H1 (cell line): ENCODE measurements at regions not wholly inside any gene's neighbourhood (a gene's known extent, or its start where the extent isn't known, plus 50 kb on each side); places are given as distances from the start of the nearest gene placed in this dataset.

Source experiments
- CTCF ChIA-PET: fragments of 300-600 bp; sonication (Branson Sonifier 250); formaldehyde crosslinking; loops from one replicate; lab custom pipeline; 2021; ENCODE audit not compliant: partially characterized antibody; lab: Charles Lee
- POLR2A ChIA-PET: fragments of 300-600 bp; sonication (Branson Sonifier 250); formaldehyde crosslinking; loops from one replicate; lab custom pipeline; 2021; ENCODE audit warnings: inconsistent platforms; ENCODE audit not compliant: partially characterized antibody; lab: Charles Lee
- DNase-seq, 2 experiments: peaks; one replicate each; pipeline versions ENCODE4 v3.0.0 to v3.0.0-alpha.2; 2010 to 2022; ENCODE audit warnings: low spot score in 2 of 2, low read depth in 1 of 2, mixed read lengths in 1 of 2
- FAIRE-seq: peaks from 2 replicates; lab custom pipeline; 2011; peaks lifted over from hg19 to GRCh38; lab: Jason Lieb, UNC
- H2AFZ ChIP-seq: 2 replicates; pipeline ENCODE4 v1.8.1; 2012; ENCODE audit warnings: low read length, inconsistent platforms
- H2AK5ac ChIP-seq: 2 replicates; pipeline ENCODE4 v1.6.1; 2013; ENCODE audit warnings: low read depth, low read length
- H2BK120ac ChIP-seq: replicated peaks from 2 replicates; pipeline ENCODE3; 2013; ENCODE audit warnings: low read depth, low read length, inconsistent platforms
- H2BK12ac ChIP-seq: 2 replicates; pipeline ENCODE4 v1.6.1; 2013; ENCODE audit warnings: low read depth, low read length
- H2BK15ac ChIP-seq: 2 replicates; pipeline ENCODE4 v1.6.1; 2013; ENCODE audit warnings: low read length
- H2BK20ac ChIP-seq: 2 replicates; pipeline ENCODE4 v1.6.1; 2013; ENCODE audit warnings: low read length
- H2BK5ac ChIP-seq: 2 replicates; pipeline ENCODE4 v1.6.1; 2013; ENCODE audit warnings: low read depth, low read length
- H3K14ac ChIP-seq: 2 replicates; pipeline ENCODE4 v1.6.1; 2013; ENCODE audit warnings: inconsistent platforms; ENCODE audit not compliant: insufficient read length
- H3K18ac ChIP-seq: 2 replicates; pipeline ENCODE4 v1.6.1; 2013; ENCODE audit warnings: low read length; ENCODE audit errors: extremely low read depth
- H3K23ac ChIP-seq: 2 replicates; pipeline ENCODE4 v1.6.1; 2013; ENCODE audit warnings: inconsistent platforms; ENCODE audit not compliant: insufficient read length
- H3K23me2 ChIP-seq: 2 replicates; pipeline ENCODE4 v1.6.1; 2013; ENCODE audit warnings: low read depth, low read length
- H3K27ac ChIP-seq: 2 replicates; pipeline ENCODE4 v1.6.1; 2011; ENCODE audit warnings: low read depth, low read length, inconsistent platforms
- H3K27me3 ChIP-seq, 4 experiments: replicated peaks in 1 of 4; 1 replicate in 1 of 4; 2 replicates in 3 of 4; pipeline versions ENCODE4 v1.6.1 to v1.8.1; 2011 to 2013; ENCODE audit warnings: low read length in 3 of 4, mild to moderate bottlenecking in 3 of 4, inconsistent platforms in 2 of 4, mixed read lengths in 2 of 4, moderate library complexity in 1 of 4; ENCODE audit not compliant: control insufficient read depth in 3 of 4, insufficient read depth in 3 of 4; ENCODE audit errors: extremely low read depth in 1 of 4
- H3K36me3 ChIP-seq, 4 experiments: 2 replicates each; pipeline versions ENCODE4 v1.6.1 to v1.8.1; 2011 to 2013; ENCODE audit warnings: mild to moderate bottlenecking in 4 of 4, low read length in 3 of 4, moderate library complexity in 2 of 4, control low read depth in 1 of 4, inconsistent platforms in 1 of 4; ENCODE audit not compliant: insufficient read depth in 4 of 4, control insufficient read depth in 2 of 4
- H3K4ac ChIP-seq: replicated peaks from 2 replicates; pipeline ENCODE3; 2013; ENCODE audit warnings: low read length, low read depth, mixed read lengths, inconsistent platforms; ENCODE audit not compliant: insufficient read length
- H3K4me1 ChIP-seq, 4 experiments: replicated peaks in 1 of 4; 1 replicate in 1 of 4; 2 replicates in 3 of 4; pipeline versions ENCODE4 v1.6.1 to v1.8.1; 2011 to 2013; ENCODE audit warnings: low read length in 3 of 4, inconsistent platforms in 2 of 4, mixed read lengths in 1 of 4; ENCODE audit not compliant: insufficient read depth in 4 of 4, control insufficient read depth in 3 of 4
- H3K4me2 ChIP-seq, 2 experiments: 2 replicates each; pipeline versions ENCODE4 v1.6.1 to v1.8.1; 2011 to 2013; ENCODE audit warnings: low read depth in 2 of 2, low read length in 2 of 2, control low read depth in 1 of 2, inconsistent platforms in 1 of 2, mild to moderate bottlenecking in 1 of 2; ENCODE audit not compliant: insufficient read depth in 1 of 2
- H3K4me3 ChIP-seq, 4 experiments: fragments of 200-600, 300-600 bp in 1 of 4; sonication (generic), shearing (Covaris generic), sonication (Bioruptor Twin) in 1 of 4; 2 replicates each; pipeline versions ENCODE4 v1.5.1 to v1.8.1; 2011 to 2016; ENCODE audit warnings: low read length in 4 of 4, low read depth in 3 of 4, control low read depth in 2 of 4, inconsistent platforms in 2 of 4, mild to moderate bottlenecking in 2 of 4, mixed read lengths in 1 of 4, moderate library complexity in 1 of 4; ENCODE audit not compliant: insufficient read depth in 2 of 4; ENCODE audit errors: extremely low read depth in 1 of 4
- H3K56ac ChIP-seq: replicated peaks from 2 replicates; pipeline ENCODE3; 2013; ENCODE audit warnings: low read depth, mild to moderate bottlenecking, mixed read lengths, low read length, inconsistent platforms; ENCODE audit not compliant: insufficient read length
- H3K79me1 ChIP-seq: 2 replicates; pipeline ENCODE4 v1.6.1; 2013; ENCODE audit warnings: low read depth, low read length, control low read depth
- H3K79me2 ChIP-seq, 2 experiments: 2 replicates each; pipeline versions ENCODE4 v1.6.1 to v1.8.1; 2012 to 2013; ENCODE audit warnings: low read length in 2 of 2, mild to moderate bottlenecking in 2 of 2, inconsistent platforms in 1 of 2; ENCODE audit not compliant: insufficient read depth in 2 of 2, control insufficient read depth in 1 of 2
- H3K9ac ChIP-seq, 4 experiments: replicated peaks in 1 of 4; 1 replicate in 1 of 4; 2 replicates in 3 of 4; pipeline versions ENCODE4 v1.6.1 to v1.8.1; 2011 to 2013; ENCODE audit warnings: low read depth in 3 of 4, low read length in 3 of 4, control low read depth in 2 of 4, mild to moderate bottlenecking in 2 of 4, moderate library complexity in 2 of 4, inconsistent platforms in 1 of 4; ENCODE audit errors: extremely low read depth in 1 of 4
- H3K9me3 ChIP-seq, 2 experiments: 2 replicates each; pipeline versions ENCODE4 v1.6.1 to v1.8.1; 2012 to 2013; ENCODE audit warnings: mild to moderate bottlenecking in 2 of 2, moderate library complexity in 2 of 2, control low read depth in 1 of 2, inconsistent platforms in 1 of 2, low read depth in 1 of 2, low read length in 1 of 2, mixed read lengths in 1 of 2; ENCODE audit not compliant: insufficient read depth in 2 of 2
- H4K20me1 ChIP-seq, 2 experiments: replicated peaks in 1 of 2; 2 replicates each; pipeline versions ENCODE3 to v1.8.1; 2011 to 2013; ENCODE audit warnings: inconsistent platforms in 2 of 2, low read length in 2 of 2, mild to moderate bottlenecking in 1 of 2; ENCODE audit not compliant: insufficient read depth in 2 of 2, control insufficient read depth in 1 of 2
- H4K5ac ChIP-seq: 2 replicates; pipeline ENCODE4 v1.6.1; 2013; ENCODE audit warnings: low read length, low read depth, mixed read lengths, inconsistent platforms; ENCODE audit not compliant: insufficient read length
- H4K8ac ChIP-seq: 2 replicates; pipeline ENCODE4 v1.8.0; 2013; ENCODE audit warnings: mild to moderate bottlenecking, moderate library complexity, low read length, inconsistent platforms; ENCODE audit not compliant: insufficient read depth; ENCODE audit errors: extremely low read depth
- H4K91ac ChIP-seq: replicated peaks from 2 replicates; pipeline ENCODE3; 2013; ENCODE audit warnings: low read length, mixed read lengths, inconsistent platforms; ENCODE audit not compliant: insufficient read length
- BACH1 ChIP-seq: IDR thresholded peaks from 2 replicates; pipeline ENCODE4 v1.6.1; 2012; ENCODE audit warnings: low read length, improper control_type of control experiment
- EP300 ChIP-seq, 2 experiments: IDR thresholded peaks; 1 replicate in 1 of 2; 2 replicates in 1 of 2; pipeline ENCODE4 v1.6.1; 2011 to 2012; ENCODE audit warnings: low read depth in 2 of 2, low read length in 2 of 2, mild to moderate bottlenecking in 2 of 2, borderline replicate concordance in 1 of 2, inconsistent platforms in 1 of 2, moderate library complexity in 1 of 2
- JUND ChIP-seq: IDR thresholded peaks from 2 replicates; pipeline ENCODE4 v1.6.1; 2011; ENCODE audit warnings: mild to moderate bottlenecking, improper control_type of control experiment, low read length
- SAP30 ChIP-seq: fragments of 300-600 bp; sonication (generic); IDR thresholded peaks from 2 replicates; pipeline ENCODE4 v1.7.1; 2012; ENCODE audit warnings: low read length, moderate library complexity, mild to moderate bottlenecking, inconsistent platforms; ENCODE audit not compliant: insufficient read depth, insufficient replicate concordance
- WGBS, 2 experiments: shearing (Covaris generic) in 1 of 2; methylation state at CpG; one replicate each; pipeline versions ENCODE4 v1.1.6 to v1.1.7; 2013 to 2015; ENCODE audit warnings: low lambda C conversion rate in 2 of 2, mixed read lengths in 2 of 2, inconsistent platforms in 1 of 2, low coverage in 1 of 2, missing lambda C conversion rate in 1 of 2; ENCODE audit not compliant: insufficient replicate concordance in 2 of 2, insufficient coverage in 1 of 2, insufficient read length in 1 of 2; ENCODE audit errors: extremely low coverage in 1 of 2, missing lambda C conversion rate in 1 of 2; 5-methylcytosine and 5-hydroxymethylcytosine counted together

DNA sequence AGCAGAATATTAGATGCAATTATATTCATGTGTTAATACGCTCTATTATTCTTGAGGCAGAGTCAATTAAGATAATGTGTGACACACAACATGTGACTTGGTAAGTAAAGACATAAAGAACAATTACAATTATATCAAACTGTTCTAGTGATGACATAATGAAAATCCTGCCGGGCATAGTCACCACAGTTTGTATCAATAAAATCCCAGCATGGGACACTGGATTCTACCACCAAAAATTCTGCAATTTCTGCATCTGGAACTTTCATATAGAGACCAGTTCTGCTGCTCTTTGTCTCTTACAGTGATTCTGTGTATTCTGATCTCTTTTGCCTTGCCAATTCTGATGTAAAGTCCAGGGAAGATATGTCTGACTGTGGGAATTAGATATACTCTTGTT, 495.6 kb upstream of the LRRC4C start:
- H2AK5ac ChIP-seq, result no peak overlapping the region
- H3K79me1 ChIP-seq, result no peaks in the 10 kb centered on the region
- no peak overlapping the region for H3K23ac ChIP-seq
- no peak for DNase-seq
- H3K27me3 ChIP-seq, result no peaks in the 10 kb centered on the region
- H2BK20ac ChIP-seq, result no peak overlapping the region
- no peak overlapping the region for H3K27ac ChIP-seq
- H4K5ac ChIP-seq, result no peak overlapping the region
- no peak overlapping the region for H4K8ac ChIP-seq
- H4K20me1 ChIP-seq, result no peaks in the 10 kb centered on the region
- H3K36me3 ChIP-seq, result no peaks in the 10 kb centered on the region
- no peak overlapping the region for H3K4me3 ChIP-seq
- POLR2A ChIA-PET, result no interaction called here
- no peak overlapping the region for H3K56ac ChIP-seq
- no peaks in the 10 kb centered on the region for H3K4me1 ChIP-seq
- H4K91ac ChIP-seq, result no peak overlapping the region
- no peaks in the 10 kb centered on the region for H3K79me2 ChIP-seq
- CTCF ChIA-PET, result interaction anchor here (0.6 kb wide), 2 partner anchors 85 to 449 kb away, joined by 3 read pairs; no protein-coding TSS in a partner anchor
- no peak overlapping the region for H3K4ac ChIP-seq
- H2AFZ ChIP-seq, result no peak overlapping the region
- H3K9me3 ChIP-seq, result no peaks in the 10 kb centered on the region
- no peak overlapping the region for H3K18ac ChIP-seq
- no peak overlapping the region for H3K14ac ChIP-seq
- no peak overlapping the region for H2BK5ac ChIP-seq
- H2BK12ac ChIP-seq, result no peak overlapping the region
- H3K23me2 ChIP-seq, result no peaks in the 10 kb centered on the region
- no peak overlapping the region for H2BK15ac ChIP-seq
- no peak overlapping the region for H2BK120ac ChIP-seq
- TF ChIP-seq SAP30, result no peak
- TF ChIP-seq JUND, result no peak
- TF ChIP-seq BACH1, result no peak
- no peak for TF ChIP-seq EP300 (IDR thresholded peaks at IDR 0.05; ENCODE audit: borderline replicate concordance in 1 of 2, low read depth in 2 of 2, low read length in 2 of 2)
- 95% methylated on average over 2 of the region's 2 CpGs; no CpG with 5 or more reads in 1 of the 2 experiments for WGBS, 2 experiments
- no peak overlapping the region for H3K4me2 ChIP-seq
- H3K9ac ChIP-seq, result no peak overlapping the region
- FAIRE-seq, result no peak
